ENCODE measurements at regions not wholly inside any gene's neighbourhood (a gene's known extent, or its start where the extent isn't known, plus 50 kb on each side); places are given as distances from the start of the nearest gene placed in this dataset.

DNA sequence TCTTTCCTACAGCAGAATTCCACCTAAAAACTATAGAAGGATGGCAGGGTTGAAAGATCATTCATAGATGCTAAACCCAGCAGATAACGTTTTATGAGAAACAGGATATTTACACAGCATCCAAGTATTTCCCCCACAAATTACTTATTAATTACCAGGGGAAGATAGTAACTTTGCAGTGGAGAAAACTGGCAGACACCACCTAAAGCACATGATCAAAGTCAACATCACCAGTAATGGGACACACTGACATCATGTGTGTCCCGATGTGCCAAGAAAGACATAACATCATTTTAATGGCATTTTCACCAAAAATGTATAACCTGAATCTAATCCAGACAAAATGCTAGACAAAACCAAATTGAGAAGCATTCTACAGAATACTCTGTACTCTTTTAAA lies 220.4 kb upstream of the THBS1 start:
- TF ChIP-seq JUND (IDR thresholded peaks at IDR 0.05; ENCODE audit: low read depth) = no peak
- in situ Hi-C loops (cut with HindIII; ENCODE audit: low pct_unique_long_range_greater_than_20kb, low sequenced_read_pairs) = no loop called here
- DNase-seq (ENCODE audit: low read depth in 1 of 2, low spot score in 1 of 2) = no peak

DNA sequence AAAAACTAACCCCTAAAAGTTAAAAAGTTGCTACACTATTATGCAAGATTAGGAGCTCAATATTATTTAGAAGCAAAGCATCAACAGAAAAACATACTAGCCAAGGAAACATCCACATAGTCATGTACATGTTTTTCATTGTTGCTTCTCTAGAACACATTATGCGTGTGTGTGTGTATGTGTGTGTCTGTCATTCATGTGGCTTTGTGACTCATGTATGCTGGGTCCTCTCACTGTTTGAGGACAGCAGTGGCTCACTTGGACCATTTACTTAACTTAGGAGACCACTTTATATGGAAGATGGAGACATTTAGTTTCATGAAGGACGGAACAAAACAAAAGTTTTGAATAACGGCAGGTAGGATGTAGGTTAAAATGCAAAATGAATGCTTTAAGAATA lies 219.4 kb upstream of the THBS1 start:
- DNase-seq (ENCODE audit: low read depth in 1 of 2, low spot score in 1 of 2) = no peak
- no peak for TF ChIP-seq JUND (IDR thresholded peaks at IDR 0.05; ENCODE audit: low read depth)
- in situ Hi-C loops (cut with HindIII; ENCODE audit: low pct_unique_long_range_greater_than_20kb, low sequenced_read_pairs) = no loop called here

DNA sequence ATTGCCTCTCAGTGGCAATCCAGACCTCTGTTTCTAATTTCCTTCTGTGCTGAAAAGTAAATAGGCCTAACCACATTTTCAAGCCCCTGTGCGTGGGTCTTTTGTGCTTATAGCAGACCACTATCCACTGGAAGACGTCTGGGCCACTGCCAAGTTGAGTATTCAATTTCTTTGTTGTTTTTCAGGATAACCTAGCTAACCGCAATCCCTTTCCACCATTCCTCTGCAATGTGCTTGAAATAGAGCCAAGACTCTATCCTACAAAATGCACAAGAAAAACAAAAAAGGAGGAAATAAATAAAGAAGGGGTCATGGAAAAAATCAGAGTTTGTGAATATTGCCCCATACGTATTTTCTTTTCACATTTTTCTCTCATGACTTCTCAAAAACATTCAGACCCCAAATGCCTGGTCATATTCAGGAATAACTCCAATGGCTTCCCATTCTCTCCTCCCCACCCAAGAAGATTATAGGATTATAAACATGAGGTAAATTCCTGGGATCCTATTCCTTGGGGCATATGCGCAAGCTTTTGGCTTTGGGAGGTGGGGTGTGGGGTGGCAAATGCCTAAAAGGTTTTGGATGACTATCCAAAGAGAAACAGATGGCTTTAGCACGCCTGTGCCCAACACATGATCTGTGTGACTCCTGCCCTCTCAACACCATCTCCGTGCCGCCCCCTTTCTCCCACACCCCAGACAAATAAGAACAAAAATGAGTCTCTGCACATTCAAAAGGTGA lies 217.9 kb upstream of the THBS1 start:
- DNase-seq (ENCODE audit: low read depth in 1 of 2, low spot score in 1 of 2) = no peak
- no peak for TF ChIP-seq JUND (IDR thresholded peaks at IDR 0.05; ENCODE audit: low read depth)
- in situ Hi-C loops (cut with HindIII; ENCODE audit: low pct_unique_long_range_greater_than_20kb, low sequenced_read_pairs) = no loop called here

GRCh38 chr15:39363761-39364586 lies 216.9 kb upstream of the THBS1 start:
- in situ Hi-C loops (cut with HindIII; ENCODE audit: low pct_unique_long_range_greater_than_20kb, low sequenced_read_pairs) = no loop called here
- no peak for TF ChIP-seq JUND (IDR thresholded peaks at IDR 0.05; ENCODE audit: low read depth)
- DNase-seq (ENCODE audit: low read depth in 1 of 2, low spot score in 1 of 2) = no peak

DNA sequence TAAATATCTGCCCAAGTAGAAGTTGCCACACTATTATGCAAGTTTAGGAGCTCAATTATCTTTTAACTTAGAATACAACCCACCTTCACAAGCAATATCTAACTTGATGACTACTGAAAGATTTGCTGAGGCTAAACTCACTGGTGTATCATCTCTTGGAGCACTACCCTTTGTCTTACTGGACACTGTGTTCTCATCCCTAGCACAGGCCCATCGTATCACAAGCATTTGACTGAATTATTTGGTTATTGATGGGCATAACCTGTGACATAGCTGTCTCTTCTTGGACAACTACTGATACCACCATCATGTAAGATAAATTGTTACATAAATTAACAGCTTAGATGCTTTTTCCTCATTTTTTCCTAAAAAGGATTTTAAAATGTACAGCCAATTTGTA lies 216.2 kb upstream of the THBS1 start:
- no peak for DNase-seq (ENCODE audit: low read depth in 1 of 2, low spot score in 1 of 2)
- no peak for TF ChIP-seq JUND (IDR thresholded peaks at IDR 0.05; ENCODE audit: low read depth)
- in situ Hi-C loops (cut with HindIII; ENCODE audit: low pct_unique_long_range_greater_than_20kb, low sequenced_read_pairs) = no loop called here

GRCh38 chr15:39365161-39365560 lies 215.7 kb upstream of the THBS1 start:
- no peak for DNase-seq (ENCODE audit: low read depth in 1 of 2, low spot score in 1 of 2)
- in situ Hi-C loops (cut with HindIII; ENCODE audit: low pct_unique_long_range_greater_than_20kb, low sequenced_read_pairs) = no loop called here
- no peak for TF ChIP-seq JUND (IDR thresholded peaks at IDR 0.05; ENCODE audit: low read depth)

DNA sequence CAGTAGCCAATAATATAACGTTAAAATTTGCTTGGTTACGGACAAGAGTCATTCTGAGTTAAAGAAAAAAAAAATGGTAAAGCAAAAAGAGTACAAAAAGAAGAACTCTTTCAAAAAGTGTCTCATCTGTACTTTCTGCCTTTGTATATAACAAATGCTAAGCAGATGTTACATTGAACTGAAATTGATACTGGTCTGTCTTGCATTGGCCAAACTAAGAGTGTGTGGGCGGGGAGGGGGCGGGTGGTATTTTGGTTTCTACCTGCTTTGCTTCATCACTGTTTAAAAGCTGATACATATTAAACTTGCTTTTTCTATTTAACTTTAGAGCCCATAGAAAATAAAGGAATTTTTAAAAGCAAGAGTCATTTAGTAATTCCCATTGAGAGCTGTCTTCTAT lies 215.0 kb upstream of the THBS1 start:
- no peak for TF ChIP-seq JUND (IDR thresholded peaks at IDR 0.05; ENCODE audit: low read depth)
- in situ Hi-C loops (cut with HindIII; ENCODE audit: low pct_unique_long_range_greater_than_20kb, low sequenced_read_pairs) = no loop called here
- DNase-seq (ENCODE audit: low read depth in 1 of 2, low spot score in 1 of 2) = no peak

DNA sequence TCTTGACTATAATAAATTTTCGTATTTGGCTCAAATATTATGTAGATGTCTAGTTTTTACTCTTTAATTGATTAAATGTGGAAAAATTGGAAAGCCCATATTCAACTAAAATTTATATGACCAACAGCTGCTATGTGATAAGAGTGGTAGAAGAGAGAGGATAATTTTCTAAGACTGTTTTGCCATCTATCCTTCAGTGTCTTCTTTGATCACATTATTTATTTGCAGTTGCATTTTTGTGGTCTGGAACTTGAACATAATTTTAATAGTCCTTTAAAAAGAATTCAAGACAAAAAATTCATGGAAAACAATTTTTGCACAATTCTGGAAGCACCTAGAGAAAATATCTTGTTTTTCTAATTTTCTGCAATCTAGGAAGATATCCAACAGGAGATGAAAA lies 213.3 kb upstream of the THBS1 start:
- no peak for TF ChIP-seq JUND (IDR thresholded peaks at IDR 0.05; ENCODE audit: low read depth)
- in situ Hi-C loops (cut with HindIII; ENCODE audit: low pct_unique_long_range_greater_than_20kb, low sequenced_read_pairs) = no loop called here
- DNase-seq (ENCODE audit: low read depth in 1 of 2, low spot score in 1 of 2) = no peak

- no peak for TF ChIP-seq JUND (IDR thresholded peaks at IDR 0.05; ENCODE audit: low read depth)
- no peak for DNase-seq (ENCODE audit: low read depth in 1 of 2, low spot score in 1 of 2)
- in situ Hi-C loops (cut with HindIII; ENCODE audit: low pct_unique_long_range_greater_than_20kb, low sequenced_read_pairs) = no loop called here
These were observed 211.1 kb upstream of the THBS1 start for GRCh38 chr15:39369768-39370167.

DNA sequence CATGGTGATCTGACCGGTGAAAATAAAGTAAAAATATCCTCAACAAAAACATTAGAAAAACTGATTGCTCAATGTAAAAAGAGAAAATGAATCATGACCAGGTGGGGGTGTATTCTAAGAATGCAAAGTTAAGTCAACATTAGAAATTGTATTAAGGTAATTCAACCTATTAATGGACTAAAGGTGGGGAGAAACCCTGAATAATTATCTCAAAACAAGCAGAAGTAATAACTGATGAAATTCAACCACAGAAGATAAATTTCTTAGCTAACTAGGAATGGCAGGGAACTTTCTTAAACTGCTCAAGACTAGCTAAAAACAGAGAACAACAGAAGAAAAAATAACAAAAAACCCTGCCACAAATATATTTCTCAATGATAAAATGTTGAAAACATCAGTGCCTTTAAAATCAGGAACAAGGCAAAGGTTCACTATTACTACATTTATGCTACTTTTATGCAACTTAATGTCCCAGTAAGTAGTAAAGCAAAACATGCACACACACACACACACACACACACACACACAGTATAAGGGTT lies 204.4 kb upstream of the THBS1 start:
- DNase-seq (ENCODE audit: low read depth in 1 of 2, low spot score in 1 of 2) = no peak
- in situ Hi-C loops (cut with HindIII; ENCODE audit: low pct_unique_long_range_greater_than_20kb, low sequenced_read_pairs) = no loop called here
- no peak for TF ChIP-seq JUND (IDR thresholded peaks at IDR 0.05; ENCODE audit: low read depth)

DNA sequence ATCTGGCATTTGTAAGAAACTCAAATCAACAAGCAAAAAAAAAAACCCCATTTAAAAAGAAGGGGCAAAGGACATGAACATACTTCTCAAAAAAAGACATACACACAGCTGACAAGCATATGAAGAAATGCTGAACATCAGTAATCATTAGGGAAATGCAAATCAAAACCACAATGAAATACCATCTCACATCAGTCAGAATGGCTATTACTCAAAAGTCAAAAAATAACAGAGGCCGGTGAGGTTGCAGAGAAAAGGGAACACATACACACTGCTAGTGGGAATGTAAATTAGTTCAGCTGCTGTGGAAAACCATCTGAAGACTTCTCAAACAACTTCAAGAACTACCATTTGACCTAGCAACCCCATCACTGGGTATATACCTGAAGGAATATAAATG lies 199.4 kb upstream of the THBS1 start:
- no peak for TF ChIP-seq JUND (IDR thresholded peaks at IDR 0.05; ENCODE audit: low read depth)
- in situ Hi-C loops (cut with HindIII; ENCODE audit: low pct_unique_long_range_greater_than_20kb, low sequenced_read_pairs) = no loop called here
- no peak for DNase-seq (ENCODE audit: low read depth in 1 of 2, low spot score in 1 of 2)

DNA sequence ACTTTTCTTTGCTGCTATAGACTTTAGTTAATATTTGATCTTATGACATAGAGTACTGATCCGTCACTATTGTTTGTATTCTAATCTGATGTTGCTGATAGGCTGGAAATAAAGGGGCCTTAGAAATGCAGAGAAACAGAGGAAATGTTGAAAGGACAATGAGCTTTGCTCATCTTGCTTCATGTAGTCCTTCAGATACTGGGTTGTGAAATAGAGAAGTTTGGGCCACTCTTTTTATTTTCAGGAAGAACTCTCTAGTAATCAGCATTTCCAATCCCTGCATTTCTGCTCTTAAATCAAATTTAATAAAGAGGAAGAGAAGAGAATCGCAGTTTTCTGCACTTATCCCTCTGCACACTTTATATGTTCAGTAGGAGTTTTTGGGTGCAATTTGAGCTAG lies 192.8 kb upstream of the THBS1 start:
- DNase-seq (ENCODE audit: low read depth in 1 of 2, low spot score in 1 of 2) = no peak
- in situ Hi-C loops (cut with HindIII; ENCODE audit: low pct_unique_long_range_greater_than_20kb, low sequenced_read_pairs) = no loop called here
- no peak for TF ChIP-seq JUND (IDR thresholded peaks at IDR 0.05; ENCODE audit: low read depth)

GRCh38 chr15:39391230-39391629 lies 189.6 kb upstream of the THBS1 start:
- TF ChIP-seq JUND (IDR thresholded peaks at IDR 0.05; ENCODE audit: low read depth) = no peak
- DNase-seq (ENCODE audit: low read depth in 1 of 2, low spot score in 1 of 2) = no peak
- in situ Hi-C loops (cut with HindIII; ENCODE audit: low pct_unique_long_range_greater_than_20kb, low sequenced_read_pairs) = no loop called here
